HS-5 (cell line): ENCODE measurements at regions not wholly inside any gene's neighbourhood (a gene's known extent, or its start where the extent isn't known, plus 50 kb on each side); places are given as distances from the start of the nearest gene placed in this dataset.

ENCODE experiments used
- DNase-seq: peaks from one replicate; pipeline ENCODE4 v3.0.0-alpha.2; 2012; ENCODE audit warnings: low read depth

DNA sequence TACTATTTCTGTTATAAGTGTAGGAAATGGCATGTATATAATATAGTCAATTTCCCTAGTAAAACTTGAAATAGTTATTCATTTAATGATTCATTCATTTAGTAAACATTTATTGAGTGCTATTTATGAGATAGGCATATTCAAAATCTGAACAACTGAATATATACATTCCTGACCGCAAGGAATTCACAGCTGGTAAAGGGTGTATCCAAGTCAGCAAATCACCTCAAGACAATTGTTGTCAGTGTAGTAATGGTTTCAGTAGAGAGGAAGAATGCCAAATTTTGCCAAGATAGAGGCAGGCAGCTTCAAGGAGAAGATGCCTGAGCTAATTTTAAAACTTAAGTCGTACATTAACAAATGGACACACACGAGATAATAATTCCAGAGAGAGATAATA lies 89.8 kb upstream of the CHST9 start:
- no peak for DNase-seq

DNA sequence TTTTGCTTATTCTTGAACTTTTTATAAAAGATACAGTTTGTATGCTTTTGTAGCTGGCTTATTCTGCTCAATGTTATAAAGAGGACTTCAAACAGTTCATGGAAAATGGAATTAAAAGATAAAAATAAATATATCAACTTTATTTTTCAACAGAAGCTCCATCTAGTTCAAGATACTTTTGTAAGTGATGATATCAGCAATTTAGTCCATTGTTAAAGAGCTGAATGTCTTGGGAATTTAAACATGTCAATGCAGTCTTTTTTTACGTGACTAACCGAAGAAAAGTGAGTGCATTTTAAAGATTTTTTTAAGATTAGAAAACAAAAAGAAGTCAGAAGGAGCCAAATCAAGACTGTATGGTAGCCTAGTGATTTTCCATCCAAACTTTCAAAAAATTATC lies 85.4 kb upstream of the CHST9 start:
- no peak for DNase-seq

DNA sequence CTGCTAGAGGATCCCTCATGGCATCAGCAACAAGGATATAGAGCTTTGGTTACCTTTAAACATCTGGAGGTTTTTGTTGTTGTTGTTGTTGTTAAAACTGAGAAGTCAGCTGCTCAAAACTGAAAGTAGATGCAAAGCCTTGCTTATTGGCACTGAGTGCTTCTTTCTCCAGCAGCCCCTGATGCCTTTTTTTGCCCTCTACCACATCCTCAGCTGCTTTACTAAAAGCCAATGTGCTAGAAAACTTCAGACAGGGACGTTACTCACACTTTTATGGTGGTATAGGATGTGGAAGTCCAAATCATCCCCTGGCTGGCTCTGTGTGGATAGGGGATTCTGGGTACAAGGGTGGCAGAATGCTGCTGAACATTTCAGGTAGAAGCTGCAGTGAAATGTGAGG lies 78.3 kb upstream of the CHST9 start:
- no peak for DNase-seq

DNA sequence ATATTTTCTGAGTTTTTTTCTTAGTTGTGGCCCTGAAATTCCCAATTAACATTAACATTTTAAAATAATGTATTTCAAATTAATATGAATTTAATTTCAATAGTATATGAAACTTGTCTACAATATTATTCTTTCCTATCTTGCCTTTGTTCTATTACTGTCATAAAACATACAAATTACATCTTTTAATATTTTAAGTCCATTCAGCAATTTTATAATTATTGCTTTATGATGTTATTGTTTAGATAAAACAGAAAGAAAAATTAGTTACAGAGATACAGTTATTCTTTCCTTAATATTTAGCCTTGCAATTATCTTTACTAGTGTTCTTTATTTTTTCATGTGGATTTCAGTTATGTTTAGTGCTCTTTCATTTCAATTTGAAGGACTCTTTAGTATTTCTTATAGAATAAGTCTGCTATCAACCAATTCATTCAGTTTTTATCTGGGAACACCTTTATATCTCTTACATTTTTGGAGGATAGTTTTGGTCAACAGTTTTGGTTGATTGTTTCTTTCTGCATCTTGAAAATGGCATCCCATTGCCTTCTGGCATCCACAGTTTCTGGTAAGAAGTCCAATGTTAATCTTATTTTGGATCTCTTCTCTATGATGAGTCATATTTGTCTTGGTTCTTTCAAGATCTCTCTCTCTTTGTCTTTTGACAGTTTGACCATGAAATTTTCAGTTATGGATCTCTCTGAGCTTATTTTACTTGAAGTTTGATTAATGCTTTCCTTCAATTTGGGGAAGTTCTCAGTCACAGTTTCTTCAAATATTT lies 76.9 kb upstream of the CHST9 start:
- DNase-seq = no peak

DNA sequence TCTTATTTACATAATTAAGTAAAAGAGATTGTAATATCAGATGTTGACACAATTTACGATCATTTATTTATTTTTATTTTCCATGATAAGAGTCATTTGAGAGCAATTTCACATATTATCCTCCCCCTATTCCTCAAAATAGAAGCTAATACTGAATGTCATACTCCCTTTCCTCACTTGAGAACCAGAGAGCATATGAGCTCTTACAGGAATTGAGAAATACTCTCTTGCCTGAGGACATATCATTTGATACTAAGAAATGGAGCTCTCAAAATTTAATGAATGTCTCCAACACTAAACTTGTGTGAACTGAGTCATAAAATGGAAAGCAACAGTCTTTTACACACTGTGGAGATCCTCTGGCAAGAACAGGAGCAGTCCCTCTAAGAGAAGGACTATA lies 68.5 kb upstream of the CHST9 start:
- DNase-seq = no peak

DNA sequence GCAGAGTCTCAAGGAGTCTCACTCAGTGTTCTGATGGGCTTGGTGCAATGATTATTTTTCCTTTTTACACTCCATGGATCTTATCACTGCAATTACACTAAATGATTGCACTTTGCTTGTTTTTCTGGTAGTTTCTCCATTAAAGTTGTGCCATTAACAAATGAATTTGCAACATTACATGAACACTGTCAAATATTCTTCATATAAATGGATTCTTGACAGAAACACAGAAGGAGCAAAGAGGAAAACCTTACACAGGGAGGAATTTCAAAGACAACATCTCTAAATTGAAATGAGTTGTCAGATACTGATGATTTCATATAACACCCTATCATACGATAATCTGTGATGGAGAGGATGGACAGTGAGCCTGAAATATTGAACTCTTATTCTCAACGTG lies 65.4 kb upstream of the CHST9 start:
- no peak for DNase-seq

DNA sequence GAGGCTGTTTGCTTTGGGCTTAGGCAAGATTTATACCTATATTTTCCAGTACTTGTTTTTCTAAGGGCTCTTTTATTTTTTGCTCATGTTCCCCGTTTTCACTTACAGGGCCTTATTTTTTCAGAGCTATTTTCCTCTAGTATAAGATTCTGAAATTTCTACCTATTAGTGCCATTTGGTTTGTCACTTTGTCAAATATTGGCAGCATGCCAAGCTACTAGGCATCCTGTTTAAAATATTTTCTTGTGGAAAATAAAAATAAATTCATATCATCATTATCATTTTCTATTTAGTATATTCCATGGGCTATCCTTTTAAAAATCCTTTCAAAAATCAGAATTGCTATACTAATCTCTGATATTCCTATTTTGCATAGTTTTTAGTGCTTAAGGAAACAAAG lies 64.8 kb upstream of the CHST9 start:
- DNase-seq = no peak

DNA sequence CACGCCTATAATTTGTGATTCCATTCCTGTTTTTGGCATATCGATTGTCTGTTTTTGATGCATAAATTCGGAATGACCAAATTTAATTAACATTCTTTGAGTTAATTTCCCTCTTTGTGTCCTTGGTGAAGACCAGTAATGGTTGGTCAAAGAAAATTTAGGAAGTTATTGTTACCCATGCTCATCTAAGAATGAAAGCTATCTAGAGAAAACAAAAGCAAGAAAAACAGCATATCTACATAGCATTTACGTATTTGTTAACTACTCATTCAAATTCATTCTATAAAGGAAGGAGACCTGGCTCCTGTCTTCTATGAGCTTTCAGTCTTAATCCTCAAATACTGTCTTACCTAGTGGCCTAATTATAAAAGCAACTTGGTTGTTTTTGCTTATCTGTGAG lies 59.2 kb upstream of the CHST9 start:
- DNase-seq = no peak

DNA sequence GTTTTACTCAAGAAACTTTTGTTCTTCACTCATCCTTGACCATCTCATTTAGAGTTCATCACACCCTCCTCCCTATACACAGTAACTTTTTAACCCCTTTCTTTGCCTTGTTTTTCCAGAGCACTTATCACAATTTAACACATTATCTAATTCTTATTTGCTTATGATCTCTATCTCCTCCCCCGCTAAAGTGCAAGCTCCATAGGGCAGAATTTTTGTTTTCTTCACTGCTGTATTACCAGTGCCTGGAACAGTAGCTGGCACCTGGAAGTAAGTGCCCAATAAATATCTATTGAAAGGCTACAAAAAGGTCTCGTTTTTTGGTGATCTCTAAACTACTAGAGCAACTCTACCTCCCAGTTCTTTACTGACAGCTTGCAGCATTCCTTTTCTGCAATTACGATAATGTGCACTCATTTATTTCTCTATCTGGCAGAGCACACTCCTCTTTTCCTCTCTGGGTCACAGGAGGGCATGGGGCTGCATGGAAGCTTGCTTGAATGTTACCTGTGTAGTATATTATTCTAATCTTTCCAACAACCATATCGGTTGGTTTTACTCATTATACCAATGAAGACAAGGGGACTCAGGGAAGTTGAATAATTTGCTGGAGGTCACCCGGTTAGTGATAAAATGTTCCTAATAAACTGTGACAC lies 57.4 kb upstream of the CHST9 start:
- no peak for DNase-seq

DNA sequence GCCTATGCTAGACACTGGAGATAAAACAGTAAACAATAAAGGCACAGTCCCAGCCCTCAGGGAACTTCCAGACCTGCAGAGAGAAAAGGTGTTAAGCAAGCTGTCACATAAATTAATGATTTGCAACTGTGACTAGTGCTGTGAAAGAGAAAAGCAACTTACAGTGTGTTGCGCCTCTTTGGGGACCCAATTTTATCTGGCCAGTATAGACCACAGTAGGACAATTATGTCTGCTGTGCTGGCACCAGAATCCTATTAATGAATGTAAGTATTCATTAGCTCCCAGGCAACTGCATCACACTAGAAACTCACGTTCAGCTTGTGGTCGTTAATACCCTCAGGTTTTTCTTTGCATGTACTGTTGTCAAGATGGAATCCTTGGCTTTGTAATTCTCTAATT lies 55.3 kb upstream of the CHST9 start:
- no peak for DNase-seq

DNA sequence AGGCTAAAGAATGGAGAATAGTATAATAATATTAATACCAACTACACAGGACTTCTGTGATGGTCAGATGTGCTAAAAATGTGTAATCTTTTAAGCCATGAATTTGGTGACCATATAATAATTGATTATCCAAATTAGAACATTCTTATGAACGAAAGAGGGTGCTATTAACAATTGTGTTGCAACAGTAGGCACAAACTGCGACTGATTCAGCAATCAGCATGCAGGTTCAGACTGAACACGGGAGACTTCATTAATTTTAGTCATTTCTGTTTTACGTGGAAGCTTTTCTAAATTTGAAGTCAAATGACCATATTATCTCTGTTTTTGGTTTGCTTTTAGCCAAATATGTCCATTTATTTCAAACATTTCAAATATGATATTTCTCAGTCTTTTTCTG lies 54.6 kb upstream of the CHST9 start:
- no peak for DNase-seq

DNA sequence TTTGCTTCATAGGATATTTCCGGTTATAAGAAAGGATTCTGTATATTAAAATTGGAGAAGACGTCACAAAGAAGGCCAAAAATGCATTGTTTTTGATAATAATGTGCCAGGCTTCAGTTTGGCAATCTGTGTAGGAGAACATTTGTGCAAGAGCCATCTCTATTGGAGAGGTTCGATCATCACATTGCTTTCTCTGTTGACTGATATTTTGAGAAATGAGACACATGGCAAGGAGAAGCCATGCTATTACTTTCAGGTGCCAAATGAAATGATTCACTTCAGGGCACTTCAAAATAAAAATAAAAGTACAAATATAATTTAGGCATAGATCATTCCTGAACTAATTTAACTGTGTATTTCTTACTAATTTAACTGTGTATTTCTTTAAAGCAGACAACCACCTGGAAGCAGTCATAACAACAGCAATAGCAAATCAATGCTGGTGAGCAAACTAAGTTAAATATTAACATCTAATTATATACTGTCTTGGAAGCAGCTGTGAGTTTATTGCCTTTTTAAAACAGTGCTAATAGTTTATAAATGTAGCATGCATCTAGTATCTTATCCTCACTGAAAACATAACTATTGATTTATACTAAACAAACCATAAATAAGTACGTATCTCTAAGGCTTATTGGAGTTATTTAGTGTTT lies 50.2 kb upstream of the CHST9 start:
- no peak for DNase-seq
